Lower leg skin (tissue), 3 donors: ENCODE measurements at regions not wholly inside any gene's neighbourhood (a gene's known extent, or its start where the extent isn't known, plus 50 kb on each side); places are given as distances from the start of the nearest gene placed in this dataset.

Experiments
- CTCF ChIP-seq, 3 donors: fragments of 450-650 bp; IDR thresholded peaks; one replicate each; pipeline ENCODE4 v1.5.1; 2016; ENCODE audit warnings: antibody characterized with exemption in 3 of 3, mild to moderate bottlenecking in 3 of 3, moderate library complexity in 2 of 3
- POLR2A ChIP-seq, 2 donors: fragments of 450-650 bp; IDR thresholded peaks; one replicate each; pipeline ENCODE4 v1.6.1; 2016 to 2017; ENCODE audit warnings: antibody characterized with exemption in 2 of 2, mild to moderate bottlenecking in 1 of 2, moderate library complexity in 1 of 2

GRCh38 chr2:225295102-225295501 is 104.4 kb upstream of the NYAP2 start:
- TF ChIP-seq CTCF (IDR thresholded peaks at IDR 0.05) (no peak), POLR2A (IDR thresholded peaks at IDR 0.05) (no peak)
